ENCODE measurements at regions not wholly inside any gene's neighbourhood (a gene's known extent, or its start where the extent isn't known, plus 50 kb on each side); places are given as distances from the start of the nearest gene placed in this dataset.

GRCh38 chr14:23694949-23695663 is 58.9 kb downstream of the DHRS2 start:
- H3K4me1 Mint-ChIP-seq, result no peaks in the 10 kb centered on the region
- ChIA-PET CTCF (no interaction called here), POLR2A (no interaction called here)
- H3K27me3 Mint-ChIP-seq, result peaks cover 5% of the 10 kb centered on the region
- H3K4me3 Mint-ChIP-seq, result no peak overlapping the region
- H3K27ac Mint-ChIP-seq, result no peak overlapping the region
- H3K9me3 Mint-ChIP-seq, result peaks cover 2% of the 10 kb centered on the region
- no peak for DNase-seq
- no peaks in the 10 kb centered on the region for H3K36me3 Mint-ChIP-seq (ENCODE audit: low read depth)

- Mint-ChIP-seq H3K4me1 (no peaks in the 10 kb centered on the region), H3K4me3 (no peak overlapping the region), H3K9me3 (peaks cover 2% of the 10 kb centered on the region), H3K36me3 (ENCODE audit: low read depth) (no peaks in the 10 kb centered on the region), H3K27ac (no peak overlapping the region), H3K27me3 (peaks cover 5% of the 10 kb centered on the region)
- ChIA-PET CTCF (no interaction called here), POLR2A (no interaction called here)
- no peak for DNase-seq
These were observed 59.5 kb downstream of the DHRS2 start for GRCh38 chr14:23695664-23695999.

- no peaks in the 10 kb centered on the region for H3K4me1 Mint-ChIP-seq
- no peak for DNase-seq
- ChIA-PET POLR2A (no interaction called here), CTCF (no interaction called here)
- no peak overlapping the region for H3K4me3 Mint-ChIP-seq
- H3K36me3 Mint-ChIP-seq (ENCODE audit: low read depth), result no peaks in the 10 kb centered on the region
- no peaks in the 10 kb centered on the region for H3K9me3 Mint-ChIP-seq
- H3K27ac Mint-ChIP-seq, result no peak overlapping the region
- H3K27me3 Mint-ChIP-seq, result no peaks in the 10 kb centered on the region
These were observed 60.6 kb downstream of the DHRS2 start for GRCh38 chr14:23696701-23697239.

- Mint-ChIP-seq H3K9me3 (peaks cover under 1% of the 10 kb centered on the region), H3K36me3 (ENCODE audit: low read depth) (no peaks in the 10 kb centered on the region), H3K4me3 (no peak overlapping the region), H3K4me1 (no peaks in the 10 kb centered on the region), H3K27ac (no peak overlapping the region), H3K27me3 (peaks cover 3% of the 10 kb centered on the region)
- ChIA-PET POLR2A (no interaction called here), CTCF (no interaction called here)
- no peak for DNase-seq
These were observed 61.5 kb downstream of the DHRS2 start for GRCh38 chr14:23697680-23698079.

GRCh38 chr14:23702656-23703426 is 66.7 kb downstream of the DHRS2 start:
- no peaks in the 10 kb centered on the region for H3K36me3 Mint-ChIP-seq (ENCODE audit: low read depth)
- no peak for DNase-seq
- H3K27me3 Mint-ChIP-seq, result peaks cover 11% of the 10 kb centered on the region
- H3K27ac Mint-ChIP-seq, result no peak overlapping the region
- H3K4me1 Mint-ChIP-seq, result no peaks in the 10 kb centered on the region
- POLR2A ChIA-PET, result no interaction called here
- CTCF ChIA-PET, result interaction anchor here (1.0 to 1.6 kb wide), 2 partner anchors 12 to 208 kb away, joined by 3 read pairs; no protein-coding TSS in a partner anchor
- peaks cover 18% of the 10 kb centered on the region for H3K9me3 Mint-ChIP-seq
- H3K4me3 Mint-ChIP-seq, result no peak overlapping the region

GRCh38 chr14:23704890-23705289 is 68.7 kb downstream of the DHRS2 start:
- H3K27ac Mint-ChIP-seq, result no peak overlapping the region
- POLR2A ChIA-PET, result no interaction called here
- no peaks in the 10 kb centered on the region for H3K36me3 Mint-ChIP-seq (ENCODE audit: low read depth)
- CTCF ChIA-PET, result interaction anchor here (0.7 kb wide), 1 partner anchor 213 kb away, joined by 5 read pairs; no protein-coding TSS in a partner anchor
- H3K27me3 Mint-ChIP-seq, result peaks cover 11% of the 10 kb centered on the region
- H3K4me3 Mint-ChIP-seq, result no peak overlapping the region
- no peaks in the 10 kb centered on the region for H3K4me1 Mint-ChIP-seq
- peaks cover 18% of the 10 kb centered on the region for H3K9me3 Mint-ChIP-seq
- no peak for DNase-seq

- DNase-seq, result no peak
- Mint-ChIP-seq H3K9me3 (peaks cover 18% of the 10 kb centered on the region), H3K4me3 (no peak overlapping the region), H3K4me1 (no peaks in the 10 kb centered on the region), H3K36me3 (ENCODE audit: low read depth) (no peaks in the 10 kb centered on the region), H3K27me3 (peaks cover 11% of the 10 kb centered on the region), H3K27ac (no peak overlapping the region)
- ChIA-PET POLR2A (no interaction called here), CTCF (no interaction called here)
These were observed 71.3 kb downstream of the DHRS2 start for GRCh38 chr14:23707415-23707814.

- no peaks in the 10 kb centered on the region for H3K4me1 Mint-ChIP-seq
- ChIA-PET POLR2A (no interaction called here), CTCF (no interaction called here)
These were observed 72.2 kb downstream of the DHRS2 start for GRCh38 chr14:23708343-23708742.

GRCh38 chr14:23709923-23710322 is 73.8 kb downstream of the DHRS2 start:
- no peaks in the 10 kb centered on the region for H3K4me1 Mint-ChIP-seq
- no peak overlapping the region for H3K4me3 Mint-ChIP-seq
- H3K36me3 Mint-ChIP-seq (ENCODE audit: low read depth), result no peaks in the 10 kb centered on the region
- CTCF ChIA-PET, result no interaction called here
- peaks cover 8% of the 10 kb centered on the region for H3K9me3 Mint-ChIP-seq
- DNase-seq, result no peak
- POLR2A ChIA-PET, result no interaction called here
- no peak overlapping the region for H3K27ac Mint-ChIP-seq
- no peaks in the 10 kb centered on the region for H3K27me3 Mint-ChIP-seq

More at GRCh38 chr14:23708343-23708742, 72.2 kb downstream of the DHRS2 start:
- H3K27ac Mint-ChIP-seq, result no peak overlapping the region
- no peak overlapping the region for H3K4me3 Mint-ChIP-seq
- peaks cover 13% of the 10 kb centered on the region for H3K9me3 Mint-ChIP-seq
- DNase-seq, result no peak
- peaks cover 2% of the 10 kb centered on the region for H3K27me3 Mint-ChIP-seq
- no peaks in the 10 kb centered on the region for H3K36me3 Mint-ChIP-seq (ENCODE audit: low read depth)

GRCh38 chr14:23712287-23712686 is 76.1 kb downstream of the DHRS2 start:
- Mint-ChIP-seq H3K4me3 (no peak overlapping the region), H3K36me3 (ENCODE audit: low read depth) (no peaks in the 10 kb centered on the region), H3K9me3 (no peaks in the 10 kb centered on the region), H3K27ac (no peak overlapping the region), H3K4me1 (no peaks in the 10 kb centered on the region), H3K27me3 (no peaks in the 10 kb centered on the region)
- DNase-seq, result no peak
- ChIA-PET POLR2A (no interaction called here), CTCF (interaction anchor here (1.3 kb wide), 1 partner anchor 27 kb away, joined by 3 read pairs; no protein-coding TSS in a partner anchor)

- no peak for DNase-seq
- Mint-ChIP-seq H3K27ac (no peak overlapping the region), H3K4me3 (no peak overlapping the region), H3K9me3 (no peaks in the 10 kb centered on the region), H3K27me3 (peaks cover 4% of the 10 kb centered on the region), H3K4me1 (no peaks in the 10 kb centered on the region), H3K36me3 (ENCODE audit: low read depth) (no peaks in the 10 kb centered on the region)
- POLR2A ChIA-PET, result no interaction called here
- CTCF ChIA-PET, result no interaction called here
These were observed 83.2 kb downstream of the DHRS2 start for GRCh38 chr14:23719225-23719985.

GRCh38 chr14:23722675-23723074 is 86.5 kb downstream of the DHRS2 start:
- no peak for DNase-seq
- H3K4me1 Mint-ChIP-seq, result no peaks in the 10 kb centered on the region
- H3K36me3 Mint-ChIP-seq (ENCODE audit: low read depth), result no peaks in the 10 kb centered on the region
- no peaks in the 10 kb centered on the region for H3K9me3 Mint-ChIP-seq
- POLR2A ChIA-PET, result no interaction called here
- H3K27ac Mint-ChIP-seq, result no peak overlapping the region
- no peak overlapping the region for H3K4me3 Mint-ChIP-seq
- peaks cover 4% of the 10 kb centered on the region for H3K27me3 Mint-ChIP-seq
- CTCF ChIA-PET, result no interaction called here

- peaks cover 3% of the 10 kb centered on the region for H3K27me3 Mint-ChIP-seq
- no peak overlapping the region for H3K4me3 Mint-ChIP-seq
- no peak overlapping the region for H3K27ac Mint-ChIP-seq
- no peaks in the 10 kb centered on the region for H3K36me3 Mint-ChIP-seq (ENCODE audit: low read depth)
- ChIA-PET CTCF (no interaction called here), POLR2A (no interaction called here)
- DNase-seq, result no peak
- no peaks in the 10 kb centered on the region for H3K4me1 Mint-ChIP-seq
- no peaks in the 10 kb centered on the region for H3K9me3 Mint-ChIP-seq
These were observed 87.7 kb downstream of the DHRS2 start for GRCh38 chr14:23723911-23724310.
